HG03565 (cell line): ENCODE measurements at regions not wholly inside any gene's neighbourhood (a gene's known extent, or its start where the extent isn't known, plus 50 kb on each side); places are given as distances from the start of the nearest gene placed in this dataset.
A peak's percentile ranks its signal among the peaks of the same experiment; 100 is the strongest.

Experiments used
- ATAC-seq: cut with Tn5 transposase; IDR thresholded peaks from one replicate; pipeline ENCODE4 v1.9.1; 2021; ENCODE audit warnings: mild to moderate bottlenecking, moderate library complexity; ENCODE audit not compliant: unreplicated experiment

- ATAC-seq = peak; percentile 47
Measured at GRCh38 chr3:162170581-162170980, 674.0 kb downstream of the OTOL1 start.

GRCh38 chr3:162171970-162172369, 675.4 kb downstream of the OTOL1 start:
- ATAC-seq = no peak

DNA sequence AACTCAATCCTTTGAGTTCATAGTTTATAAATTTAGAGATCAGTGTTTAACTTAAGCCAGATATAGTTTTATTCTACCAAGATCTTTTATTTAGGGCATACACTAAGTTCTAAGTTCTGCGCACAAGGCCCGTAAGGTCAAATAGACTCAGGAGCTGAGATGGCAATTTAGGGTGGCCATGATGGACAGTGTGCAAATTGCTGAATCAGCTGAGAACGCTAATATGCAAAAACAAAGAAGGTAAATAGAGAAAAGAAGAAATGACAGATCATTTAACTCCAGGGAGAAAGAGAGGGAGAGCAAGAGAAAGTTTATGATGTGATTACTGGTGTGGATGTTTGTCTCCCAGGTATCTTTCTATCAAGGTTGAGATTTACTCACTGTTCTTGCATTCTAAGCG, 678.5 kb downstream of the OTOL1 start:
- no peak for ATAC-seq

GRCh38 chr3:162175878-162176277, 679.3 kb downstream of the OTOL1 start:
- ATAC-seq = no peak

- no peak for ATAC-seq
Measured at GRCh38 chr3:162183440-162183839, 686.8 kb downstream of the OTOL1 start.

DNA sequence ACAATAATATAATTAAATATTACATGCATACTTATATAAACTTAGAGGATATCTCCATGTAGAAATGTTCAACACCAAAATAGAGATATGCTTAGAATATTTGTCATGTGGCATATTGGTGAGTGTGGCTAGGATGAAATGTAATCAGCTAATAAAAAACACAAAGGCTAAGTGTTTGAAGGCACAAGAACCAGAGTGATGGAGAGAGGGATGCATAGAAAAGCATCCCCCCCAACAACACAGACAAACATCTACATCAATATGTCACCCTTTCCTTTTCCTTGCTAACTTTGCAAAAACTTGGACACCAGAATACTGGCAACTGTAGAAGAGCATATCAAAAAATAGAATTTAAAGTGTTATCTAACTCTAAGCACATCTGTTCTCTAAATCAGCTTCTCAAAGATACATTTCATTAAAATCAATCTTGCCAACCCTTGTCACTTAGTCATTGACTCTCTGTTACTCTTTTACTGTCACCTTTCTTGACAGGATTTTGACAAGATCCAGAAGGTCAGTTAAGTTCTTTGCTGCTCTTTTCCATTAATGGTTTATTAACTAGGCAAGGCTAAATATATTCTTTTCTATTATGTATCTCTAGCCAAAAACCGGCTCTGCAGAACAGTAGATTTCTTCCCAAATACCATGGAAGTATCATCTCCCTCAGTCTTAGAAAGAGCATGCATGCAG, 695.9 kb downstream of the OTOL1 start:
- ATAC-seq = no peak

DNA sequence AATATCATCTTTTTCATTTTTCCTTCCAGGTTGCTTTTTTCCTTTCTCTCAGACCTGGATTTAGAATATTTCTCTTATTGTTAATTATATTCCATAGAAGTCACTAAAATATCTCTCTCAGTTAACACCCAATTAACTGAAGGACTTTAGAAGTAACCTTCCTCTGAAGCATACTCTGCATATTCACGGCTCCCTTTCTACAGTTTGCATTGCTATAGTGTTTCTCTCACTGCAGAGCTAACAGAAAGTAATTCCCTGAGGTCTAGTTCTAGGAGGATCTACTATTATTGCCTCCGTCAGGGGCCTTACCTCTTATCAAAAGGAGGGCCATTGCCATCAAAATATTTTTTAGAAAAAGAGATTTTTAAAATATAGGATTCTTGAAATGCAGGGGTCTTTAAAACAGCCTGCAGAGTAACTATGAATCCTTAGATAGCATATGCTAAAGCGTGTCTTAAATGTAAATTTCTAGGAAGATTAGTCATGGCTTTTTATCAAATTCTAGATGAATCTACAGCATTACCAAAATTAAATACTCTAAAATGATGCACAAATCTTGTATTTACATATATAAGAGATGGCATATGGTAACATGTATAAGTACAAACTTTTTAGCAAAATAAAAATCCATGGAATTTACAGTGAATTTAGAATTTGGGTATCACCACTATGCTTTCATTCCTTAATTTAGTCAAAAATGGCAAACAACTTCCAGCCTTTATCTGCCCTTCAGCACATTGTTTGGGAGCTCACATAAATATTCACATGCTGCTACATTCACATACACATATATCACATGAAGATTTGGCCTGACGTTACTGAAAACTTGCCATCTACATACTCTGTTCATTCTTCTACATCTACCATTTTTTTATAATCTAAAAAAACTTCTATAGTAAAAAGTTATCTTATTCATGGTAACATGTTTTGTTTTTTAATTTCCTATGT, 696.8 kb downstream of the OTOL1 start:
- ATAC-seq = no peak

- ATAC-seq = no peak
Measured at GRCh38 chr3:162195147-162195546, 698.5 kb downstream of the OTOL1 start.

GRCh38 chr3:162196964-162197363, 700.4 kb downstream of the OTOL1 start:
- no peak for ATAC-seq

GRCh38 chr3:162200836-162201235, 704.2 kb downstream of the OTOL1 start:
- ATAC-seq = no peak

DNA sequence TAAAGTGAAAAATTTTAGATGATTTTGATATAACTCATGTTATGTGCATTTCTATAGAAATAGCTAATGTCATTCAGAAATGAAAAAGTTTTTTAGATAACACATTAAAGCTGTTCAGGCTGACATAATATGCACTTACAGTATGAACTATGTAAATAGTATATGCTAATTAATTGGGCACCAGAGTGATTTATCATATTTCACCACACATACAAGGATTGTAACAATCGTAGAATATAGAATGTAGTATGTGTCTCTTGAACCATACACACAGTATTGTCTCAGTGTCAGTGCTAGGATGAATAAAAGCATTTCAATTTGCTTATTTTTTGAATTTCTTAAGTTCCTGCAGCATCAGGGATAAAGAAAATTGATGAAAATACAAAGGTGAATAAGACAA, 710.0 kb downstream of the OTOL1 start:
- no peak for ATAC-seq

- ATAC-seq = no peak
Measured at GRCh38 chr3:162211470-162211869, 714.9 kb downstream of the OTOL1 start.

DNA sequence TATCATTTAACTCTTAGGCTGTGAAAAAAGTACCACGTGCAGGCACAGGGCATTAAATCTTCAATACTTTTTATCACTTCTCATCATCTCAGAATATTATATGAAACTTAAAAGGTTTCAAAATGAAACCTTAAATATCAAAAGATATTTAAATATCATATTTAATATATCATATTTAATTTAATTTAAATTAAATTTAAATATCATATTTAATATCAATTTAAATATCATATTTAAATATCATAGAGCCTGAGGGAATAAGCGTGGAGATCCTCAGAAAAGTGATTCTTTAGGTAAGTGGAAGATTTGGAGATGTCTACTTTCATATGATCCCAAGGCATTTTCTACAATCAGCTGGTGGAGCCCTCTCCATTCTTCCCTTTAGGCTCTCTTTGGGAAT, 716.6 kb downstream of the OTOL1 start:
- no peak for ATAC-seq

GRCh38 chr3:162213956-162214355, 717.3 kb downstream of the OTOL1 start:
- ATAC-seq = no peak

DNA sequence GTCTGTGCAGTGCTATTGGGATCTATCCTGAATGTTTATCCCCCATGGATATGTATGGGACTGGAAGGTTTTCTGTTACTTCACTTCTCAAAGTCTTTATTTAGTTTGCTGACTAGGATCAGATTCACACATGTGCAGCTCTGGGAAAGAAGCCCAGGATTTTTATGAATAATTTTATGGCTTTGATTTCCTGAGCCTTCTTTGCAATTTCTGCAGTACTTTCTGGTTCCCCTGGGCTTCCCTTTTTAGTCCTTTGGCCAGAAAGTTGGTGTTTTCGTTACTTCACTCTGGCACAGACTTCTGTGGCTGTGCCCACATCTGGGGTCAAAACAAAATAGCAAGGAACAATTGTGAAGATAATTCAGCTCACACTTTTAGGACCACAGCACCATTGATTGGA, 721.0 kb downstream of the OTOL1 start:
- no peak for ATAC-seq

DNA sequence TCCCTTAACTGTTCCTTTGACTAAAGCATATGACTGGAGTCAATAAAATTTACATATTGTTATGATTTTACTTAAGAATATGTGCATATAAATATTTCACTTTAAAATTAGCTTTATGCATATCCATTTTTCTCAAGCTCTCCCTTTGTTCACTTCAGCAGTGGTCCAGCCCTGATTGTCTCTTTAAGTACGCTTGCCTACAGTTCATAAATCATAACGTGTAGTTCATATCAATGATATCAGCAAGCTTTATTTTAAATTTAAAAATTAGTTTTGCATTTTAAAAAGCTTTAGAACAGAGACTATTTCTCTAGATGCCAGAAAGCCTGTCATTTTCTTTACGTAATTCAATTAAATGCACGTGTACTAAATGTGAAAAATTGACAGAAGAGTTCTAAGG, 721.9 kb downstream of the OTOL1 start:
- ATAC-seq = no peak

DNA sequence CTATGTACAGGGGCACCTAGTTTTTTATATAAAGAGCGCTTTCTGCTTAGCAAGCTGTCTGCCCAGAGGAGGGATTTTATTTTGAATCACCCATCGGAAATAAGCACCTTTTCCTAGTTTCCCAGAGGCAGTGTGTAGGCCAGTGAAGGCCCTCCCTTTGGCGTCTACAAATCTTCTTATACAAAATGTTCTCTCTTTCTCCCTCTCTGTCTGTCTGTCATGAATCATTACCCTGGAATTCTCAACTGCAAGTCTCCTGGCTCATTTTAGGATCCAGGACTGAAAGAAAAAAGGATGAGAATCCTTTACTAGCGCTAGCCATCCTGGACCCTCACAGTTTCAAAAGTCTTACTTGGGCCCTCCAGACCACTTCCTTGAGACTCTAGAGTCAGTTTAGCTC, 728.1 kb downstream of the OTOL1 start:
- ATAC-seq = no peak

DNA sequence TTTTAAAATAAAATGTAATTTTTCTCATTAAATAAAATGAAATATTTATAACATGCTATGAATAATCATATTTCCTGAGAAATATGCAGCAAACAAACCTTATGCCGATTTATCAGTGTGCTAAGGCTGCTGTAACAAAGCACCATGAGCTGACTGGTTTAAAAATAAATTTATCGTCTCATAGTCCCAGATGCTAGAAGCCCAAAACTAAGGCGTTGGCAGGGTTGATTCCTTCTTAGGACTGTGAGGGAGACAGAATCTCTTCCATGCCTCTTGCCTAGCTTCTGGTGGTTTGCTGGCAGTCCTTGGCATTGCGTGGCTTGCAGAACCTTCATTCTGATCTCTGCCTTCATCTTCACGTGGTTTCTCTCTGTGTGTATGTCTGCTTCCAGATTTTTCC, 740.3 kb downstream of the OTOL1 start:
- no peak for ATAC-seq

DNA sequence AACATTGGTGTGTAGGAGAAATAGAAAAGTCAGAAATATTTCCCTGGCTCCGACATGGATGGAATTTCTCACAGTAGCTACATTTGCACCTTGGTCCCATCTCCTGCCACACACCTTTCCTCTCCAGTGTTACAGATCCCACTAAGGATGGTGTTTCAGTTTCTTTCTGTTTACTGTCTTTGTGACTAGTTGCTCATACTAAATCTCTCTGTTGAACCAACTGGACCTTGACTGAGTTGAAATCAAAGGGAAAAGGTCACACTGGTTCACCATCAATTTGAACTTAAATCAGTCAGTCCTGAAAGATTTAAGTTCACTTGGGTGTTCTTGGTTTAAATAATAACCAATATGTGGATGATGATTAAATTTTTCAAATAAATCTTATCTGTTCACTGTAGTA, 754.2 kb downstream of the OTOL1 start:
- ATAC-seq = no peak

DNA sequence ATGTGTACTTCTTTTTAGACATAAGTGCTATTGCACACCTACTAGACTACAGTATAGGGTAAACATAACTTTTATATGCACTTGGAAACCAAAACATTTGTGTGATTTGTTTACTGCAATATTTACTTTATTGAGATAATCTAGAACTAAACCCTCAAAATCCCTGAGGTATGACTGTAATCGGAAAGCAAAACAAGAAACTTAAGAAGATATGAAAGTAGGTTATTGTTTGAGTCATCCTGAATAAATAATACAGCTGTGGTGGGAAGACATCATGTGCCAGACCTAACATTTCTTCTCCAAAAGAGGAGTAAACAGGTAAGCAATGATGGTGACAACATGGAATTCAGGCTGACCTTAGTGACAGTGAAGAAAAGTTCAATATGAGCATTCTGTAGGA, 765.5 kb downstream of the OTOL1 start:
- ATAC-seq = no peak

DNA sequence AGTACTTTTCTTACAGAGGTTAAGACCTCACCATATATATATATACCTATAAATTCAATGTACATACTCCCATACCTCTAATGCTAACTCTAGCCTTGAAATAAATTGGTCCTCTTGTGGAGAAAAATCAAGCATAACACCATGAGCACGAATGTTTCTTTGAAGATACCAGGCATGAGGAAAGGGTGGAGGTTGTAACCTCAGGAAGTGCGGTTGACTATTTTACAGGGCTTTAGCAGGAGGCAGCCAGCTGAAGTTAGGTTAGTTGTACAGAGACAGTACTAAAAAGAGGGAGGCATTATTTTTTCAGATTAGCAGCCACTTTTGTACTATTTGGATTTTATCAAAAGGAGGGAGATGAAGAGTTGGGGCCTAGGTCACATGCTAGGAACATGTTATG, 767.0 kb downstream of the OTOL1 start:
- ATAC-seq = no peak
